Natural killer cell treated with Interleukin-12 subunit alpha and Interleukin-12 subunit beta and Interleukin-15 and Interleukin-18, amount 100 ng/mL, for 72 hours (primary cell): ENCODE measurements at regions not wholly inside any gene's neighbourhood (a gene's known extent, or its start where the extent isn't known, plus 50 kb on each side); places are given as distances from the start of the nearest gene placed in this dataset.
A peak's percentile ranks its signal among the peaks of the same experiment; 100 is the strongest.

Experiments
- ATAC-seq, 2 donors: fragments of 150-1000 bp; cut with Tn5 transposase in 1 of 2; sonication (Bioruptor Pico), chemical (Tn5 transposase) in 1 of 2; 2 replicates each; pipeline ENCODE4 v1.10.0; 2021
- DNase-seq: peaks from one replicate; pipeline ENCODE4 v3.0.0; 2022; ENCODE audit warnings: low spot score
- H3K27ac Mint-ChIP-seq, 2 donors: 1 replicate in 1 of 2; 2 replicates in 1 of 2; pipeline ENCODE4 v1.8.0; 2022; ENCODE audit warnings: mixed read lengths in 2 of 2, mild to moderate bottlenecking in 1 of 2, moderate library complexity in 1 of 2
- H3K27me3 Mint-ChIP-seq, 2 donors: 1 replicate in 1 of 2; 2 replicates in 1 of 2; pipeline ENCODE4 v1.8.0; 2022; ENCODE audit warnings: mixed read lengths in 2 of 2
- H3K36me3 Mint-ChIP-seq: one replicate; pipeline ENCODE4 v1.8.0; 2022; ENCODE audit warnings: mixed read lengths
- H3K4me1 Mint-ChIP-seq, 2 donors: 1 replicate in 1 of 2; 2 replicates in 1 of 2; pipeline ENCODE4 v1.8.0; 2022; ENCODE audit warnings: low read depth in 2 of 2, mixed read lengths in 2 of 2, mild to moderate bottlenecking in 1 of 2
- H3K4me3 Mint-ChIP-seq: one replicate; pipeline ENCODE4 v1.8.0; 2022; ENCODE audit warnings: mixed read lengths
- H3K9me3 Mint-ChIP-seq: 2 replicates; pipeline ENCODE4 v1.8.0; 2022; ENCODE audit warnings: mixed read lengths

- Mint-ChIP-seq H3K27ac (no peak overlapping the region), H3K4me1 (no peaks in the 10 kb centered on the region), H3K27me3 (no peaks in the 10 kb centered on the region), H3K9me3 (no peaks in the 10 kb centered on the region), H3K36me3 (no peaks in the 10 kb centered on the region), H3K4me3 (no peak overlapping the region)
- DNase-seq (no peak), ATAC-seq (peak in 1 of 2 donors; percentile 2)
Measured at GRCh38 chr22:47392054-47392347, 629.6 kb downstream of the TBC1D22A start.

GRCh38 chr22:47391169-47392053, 629.0 kb downstream of the TBC1D22A start:
- no peak overlapping the region for H3K4me3 Mint-ChIP-seq
- no peaks in the 10 kb centered on the region for H3K27me3 Mint-ChIP-seq
- H3K27ac Mint-ChIP-seq = no peak overlapping the region
- no peak for ATAC-seq
- H3K36me3 Mint-ChIP-seq = no peaks in the 10 kb centered on the region
- H3K9me3 Mint-ChIP-seq = no peaks in the 10 kb centered on the region
- no peaks in the 10 kb centered on the region for H3K4me1 Mint-ChIP-seq
- no peak for DNase-seq

DNA sequence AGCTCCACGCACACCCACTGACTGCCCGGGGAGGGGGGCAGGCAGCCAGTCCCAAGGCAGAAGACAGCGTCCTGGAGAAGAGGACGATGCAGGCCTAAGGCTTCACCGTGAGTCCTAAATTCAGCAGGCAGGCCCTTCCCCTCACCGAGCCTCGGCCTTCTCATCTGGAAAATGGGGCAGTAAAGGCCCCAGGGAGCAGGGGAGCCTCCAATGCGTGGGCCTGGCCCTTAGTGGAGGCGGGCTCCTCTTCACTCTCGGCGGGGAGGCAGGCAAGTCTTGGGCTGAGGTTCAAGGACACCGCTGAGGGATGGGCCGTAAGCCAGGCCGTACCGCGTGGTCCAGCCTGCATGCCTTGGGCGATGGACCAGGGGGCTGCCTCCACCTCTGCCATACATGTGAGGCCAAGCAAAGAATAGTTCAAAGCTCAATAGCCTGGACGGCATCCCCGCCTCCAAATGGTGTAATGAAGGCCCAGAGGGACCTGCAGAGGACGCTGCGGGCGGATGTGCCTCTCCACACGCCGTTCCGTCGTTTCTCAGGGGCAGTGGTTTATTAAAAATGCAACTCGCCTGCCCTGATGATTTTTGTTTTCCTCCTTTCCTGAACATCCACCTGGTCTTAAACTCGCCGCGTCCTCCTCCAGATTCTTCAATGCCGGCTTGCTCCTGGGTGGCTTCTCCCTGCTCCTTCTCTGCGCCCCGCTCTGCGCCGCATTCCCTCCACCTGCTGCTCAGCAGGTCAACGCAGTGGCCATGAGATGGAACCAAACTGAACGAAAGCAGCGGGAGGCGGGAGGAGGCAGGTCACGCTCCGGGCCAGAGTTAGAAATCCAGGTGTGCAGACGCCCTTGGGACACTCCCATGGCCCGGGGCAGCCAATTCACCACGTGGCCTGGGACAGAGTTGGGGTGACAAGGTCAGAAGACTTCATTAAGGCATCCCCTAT, 627.8 kb downstream of the TBC1D22A start:
- no peaks in the 10 kb centered on the region for H3K9me3 Mint-ChIP-seq
- no peaks in the 10 kb centered on the region for H3K4me1 Mint-ChIP-seq
- DNase-seq (no peak), ATAC-seq (no peak)
- no peaks in the 10 kb centered on the region for H3K36me3 Mint-ChIP-seq
- H3K4me3 Mint-ChIP-seq = no peak overlapping the region
- no peak overlapping the region for H3K27ac Mint-ChIP-seq
- H3K27me3 Mint-ChIP-seq = no peaks in the 10 kb centered on the region

- ATAC-seq = no peak
- no peak for DNase-seq
- no peaks in the 10 kb centered on the region for H3K9me3 Mint-ChIP-seq
- H3K4me1 Mint-ChIP-seq = no peaks in the 10 kb centered on the region
- no peaks in the 10 kb centered on the region for H3K36me3 Mint-ChIP-seq
- H3K27me3 Mint-ChIP-seq = peaks cover 0 to 1% of the 10 kb centered on the region in 2 donors
- no peak overlapping the region for H3K4me3 Mint-ChIP-seq
- H3K27ac Mint-ChIP-seq = no peak overlapping the region
Measured at GRCh38 chr22:47389201-47389600, 626.8 kb downstream of the TBC1D22A start.

DNA sequence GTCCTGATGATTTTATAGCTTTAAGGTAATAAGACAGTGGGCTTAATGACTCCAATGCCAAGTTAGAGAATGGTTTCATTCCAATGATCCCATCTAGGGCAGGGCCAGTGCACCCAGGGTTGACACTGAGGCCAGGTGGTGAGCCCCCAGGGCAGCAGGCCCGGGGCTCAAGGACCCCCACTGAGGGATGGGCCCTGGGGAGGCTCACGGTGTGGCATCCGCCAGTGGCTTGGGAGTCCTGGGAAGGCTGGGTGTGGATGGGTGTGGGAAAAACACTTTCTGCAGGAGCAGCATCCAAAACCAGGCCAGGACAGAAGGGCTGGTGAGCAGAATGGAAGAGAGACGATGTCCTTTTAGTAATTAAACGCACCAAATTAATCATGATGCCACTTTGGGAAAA, 626.3 kb downstream of the TBC1D22A start:
- Mint-ChIP-seq H3K27me3 (peaks cover 0 to 5% of the 10 kb centered on the region in 2 donors), H3K9me3 (no peaks in the 10 kb centered on the region), H3K4me1 (no peaks in the 10 kb centered on the region), H3K27ac (no peak overlapping the region), H3K36me3 (no peaks in the 10 kb centered on the region), H3K4me3 (no peak overlapping the region)
- DNase-seq (no peak), ATAC-seq (no peak)

DNA sequence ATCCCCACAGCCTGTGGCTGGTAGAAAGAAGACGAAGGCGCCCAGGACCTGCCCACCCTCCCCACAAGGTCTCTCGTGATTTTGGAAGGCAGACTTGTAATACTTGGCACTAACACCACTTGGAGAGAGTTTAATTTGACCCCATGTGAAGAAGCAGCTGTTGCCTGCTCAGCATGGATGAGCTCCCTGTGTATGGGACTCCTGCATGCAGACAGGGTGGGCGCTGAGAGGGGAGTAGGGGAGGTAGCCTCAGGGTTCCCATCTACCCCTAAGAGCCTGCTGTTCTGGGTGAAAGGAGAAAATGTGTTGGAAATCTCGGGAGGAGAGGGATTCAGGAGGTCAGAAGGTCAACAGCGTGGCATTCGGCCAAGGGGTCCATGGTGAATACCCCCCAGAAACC, 625.9 kb downstream of the TBC1D22A start:
- H3K36me3 Mint-ChIP-seq = no peaks in the 10 kb centered on the region
- no peak overlapping the region for H3K27ac Mint-ChIP-seq
- ATAC-seq = no peak
- DNase-seq = no peak
- H3K4me3 Mint-ChIP-seq = no peak overlapping the region
- H3K27me3 Mint-ChIP-seq = peaks cover 0 to 5% of the 10 kb centered on the region in 2 donors
- H3K4me1 Mint-ChIP-seq = no peaks in the 10 kb centered on the region
- H3K9me3 Mint-ChIP-seq = no peaks in the 10 kb centered on the region

DNA sequence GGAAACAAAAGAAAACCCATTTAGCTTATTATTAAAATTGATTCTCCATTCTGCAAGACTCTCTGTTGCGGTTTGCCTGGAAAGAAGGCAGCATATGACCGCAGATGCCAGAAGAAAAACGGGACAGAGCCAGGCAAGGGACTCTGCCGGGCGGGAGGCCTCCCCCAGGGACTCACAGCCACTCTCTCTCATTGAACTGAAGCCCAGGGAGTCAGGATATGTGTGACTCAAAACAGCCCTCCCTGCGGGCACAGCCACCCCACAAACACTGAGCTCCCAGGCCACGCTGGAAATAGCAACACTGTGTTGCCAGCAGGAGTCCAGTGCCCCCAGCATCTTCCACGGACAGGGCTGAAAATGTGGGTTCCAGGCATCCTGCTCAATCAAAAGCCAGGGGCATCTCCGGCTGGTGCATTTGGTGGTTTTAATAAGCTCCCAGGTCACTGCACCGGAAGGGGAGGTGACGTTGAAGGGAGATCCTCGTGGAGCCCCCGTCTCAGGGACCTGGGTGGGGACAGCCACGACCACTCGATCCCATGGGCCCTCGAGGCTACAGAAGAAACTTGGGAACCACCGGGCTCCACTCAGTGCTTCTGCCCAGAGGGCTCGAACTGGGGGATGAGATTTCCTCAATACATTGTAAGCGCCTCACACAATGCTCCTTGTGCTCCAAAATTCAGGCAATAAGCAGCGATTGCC, 624.5 kb downstream of the TBC1D22A start:
- DNase-seq (no peak), ATAC-seq (no peak)
- Mint-ChIP-seq H3K27ac (no peak overlapping the region), H3K4me1 (no peaks in the 10 kb centered on the region), H3K4me3 (no peak overlapping the region), H3K27me3 (peaks cover 0 to 5% of the 10 kb centered on the region in 2 donors), H3K9me3 (no peaks in the 10 kb centered on the region), H3K36me3 (no peaks in the 10 kb centered on the region)

GRCh38 chr22:47384977-47385376, 622.5 kb downstream of the TBC1D22A start:
- DNase-seq (no peak), ATAC-seq (no peak)
- no peak overlapping the region for H3K27ac Mint-ChIP-seq
- peaks cover 0 to 8% of the 10 kb centered on the region in 2 donors for H3K27me3 Mint-ChIP-seq
- H3K9me3 Mint-ChIP-seq = no peaks in the 10 kb centered on the region
- no peaks in the 10 kb centered on the region for H3K4me1 Mint-ChIP-seq
- H3K4me3 Mint-ChIP-seq = no peak overlapping the region
- no peaks in the 10 kb centered on the region for H3K36me3 Mint-ChIP-seq

DNA sequence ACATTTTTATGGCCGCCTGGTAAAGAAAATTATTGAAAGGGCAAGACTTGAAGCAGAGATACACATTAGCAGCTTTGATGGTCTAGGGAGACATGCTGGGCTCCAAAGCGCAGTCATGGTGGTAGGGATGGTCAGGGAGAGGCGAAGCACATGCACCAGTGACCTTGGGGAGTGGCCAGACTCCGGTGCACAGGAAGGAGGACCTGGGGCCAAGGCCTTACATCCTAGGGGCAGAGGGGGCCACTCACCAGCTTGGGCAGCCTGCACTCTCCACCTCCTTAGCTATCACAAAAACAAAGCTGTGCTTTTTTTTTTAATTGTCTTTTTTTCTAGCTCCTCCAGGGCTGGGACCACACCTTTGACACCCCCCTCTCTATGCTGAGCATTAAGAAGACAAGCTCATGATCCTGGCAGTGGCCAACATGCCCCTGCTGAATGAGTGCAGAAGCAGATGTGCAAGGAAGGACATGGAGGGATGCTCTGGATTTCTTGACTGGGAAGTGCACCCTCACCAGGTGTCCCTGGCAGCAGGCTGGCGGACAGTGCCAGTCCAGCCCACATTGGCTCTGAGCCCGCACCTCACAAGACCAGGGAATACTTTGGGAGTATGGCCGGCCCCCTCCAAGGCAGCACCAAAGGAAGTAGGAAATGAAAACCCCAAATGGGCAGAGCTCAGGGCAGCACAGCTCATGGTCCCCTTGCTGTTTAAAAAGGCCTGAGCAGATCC, 619.9 kb downstream of the TBC1D22A start:
- DNase-seq (no peak), ATAC-seq (no peak)
- Mint-ChIP-seq H3K4me3 (no peak overlapping the region), H3K36me3 (no peaks in the 10 kb centered on the region), H3K27me3 (peaks cover 0 to 8% of the 10 kb centered on the region in 2 donors), H3K27ac (no peak overlapping the region), H3K9me3 (peaks cover 4% of the 10 kb centered on the region), H3K4me1 (peaks cover 0 to 3% of the 10 kb centered on the region in 2 donors)

DNA sequence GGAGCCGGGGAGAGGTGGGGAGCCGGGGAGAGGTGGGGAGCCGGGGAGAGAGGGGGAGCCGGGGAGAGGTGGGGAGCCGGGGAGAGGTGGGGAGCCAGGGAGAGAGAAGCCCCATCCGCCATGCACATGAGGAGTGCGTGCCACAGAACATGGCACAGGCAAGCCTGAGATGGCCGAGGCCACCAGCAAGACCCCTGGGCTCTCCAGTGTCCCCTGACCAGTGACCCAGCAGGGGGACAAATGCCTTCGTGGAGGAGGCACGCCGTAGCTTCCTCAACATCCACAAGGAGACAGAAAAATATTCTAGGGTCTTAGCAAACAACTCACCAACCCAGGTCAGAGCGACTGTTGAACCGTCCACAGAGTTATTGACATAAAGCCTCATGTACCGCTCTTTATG, 618.8 kb downstream of the TBC1D22A start:
- H3K9me3 Mint-ChIP-seq = peaks cover 4% of the 10 kb centered on the region

GRCh38 chr22:47380692-47381091, 618.2 kb downstream of the TBC1D22A start:
- DNase-seq (no peak), ATAC-seq (no peak)
- Mint-ChIP-seq H3K9me3 (peaks cover 4% of the 10 kb centered on the region), H3K4me1 (peaks cover 0 to 3% of the 10 kb centered on the region in 2 donors), H3K4me3 (no peak overlapping the region), H3K36me3 (no peaks in the 10 kb centered on the region), H3K27me3 (peaks cover 0 to 8% of the 10 kb centered on the region in 2 donors), H3K27ac (no peak overlapping the region)

More for the DNA sequence above, 618.8 kb downstream of the TBC1D22A start:
- Mint-ChIP-seq H3K4me3 (no peak overlapping the region), H3K36me3 (no peaks in the 10 kb centered on the region), H3K27me3 (peaks cover 0 to 8% of the 10 kb centered on the region in 2 donors), H3K27ac (no peak overlapping the region), H3K4me1 (peaks cover 0 to 3% of the 10 kb centered on the region in 2 donors)
- DNase-seq (no peak), ATAC-seq (no peak)

DNA sequence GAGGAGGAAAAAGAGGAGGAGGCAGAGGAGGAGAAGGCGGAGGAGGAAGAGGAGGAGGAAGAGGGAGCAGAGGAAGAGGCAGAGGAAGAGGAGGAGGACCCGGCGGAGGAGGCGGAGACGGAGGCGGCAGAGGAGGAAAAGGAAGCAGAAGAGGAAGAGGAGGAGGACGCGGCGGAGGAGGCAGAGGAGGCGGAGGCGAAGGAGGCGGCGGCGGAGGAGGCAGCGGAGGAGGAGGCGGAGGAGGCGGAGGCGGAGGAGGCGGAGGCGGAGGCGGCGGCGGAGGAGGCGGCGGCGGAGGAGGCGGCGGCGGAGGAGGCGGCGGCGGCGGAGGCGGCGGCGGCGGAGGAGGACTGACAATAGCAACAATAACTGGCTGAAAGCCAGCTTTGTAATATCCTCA, 616.6 kb downstream of the TBC1D22A start:
- DNase-seq = no peak

GRCh38 chr22:47377926-47378560, 615.6 kb downstream of the TBC1D22A start:
- H3K36me3 Mint-ChIP-seq = no peaks in the 10 kb centered on the region
- no peak for ATAC-seq
- H3K9me3 Mint-ChIP-seq = peaks cover 4% of the 10 kb centered on the region
- H3K27ac Mint-ChIP-seq = no peak overlapping the region
- peaks cover 0 to 3% of the 10 kb centered on the region in 2 donors for H3K4me1 Mint-ChIP-seq
- no peak for DNase-seq
- no peak overlapping the region for H3K4me3 Mint-ChIP-seq
- peaks cover 0 to 3% of the 10 kb centered on the region in 2 donors for H3K27me3 Mint-ChIP-seq

More for the DNA sequence above, 616.6 kb downstream of the TBC1D22A start:
- H3K27me3 Mint-ChIP-seq = peaks cover 0 to 5% of the 10 kb centered on the region in 2 donors
- no peak overlapping the region for H3K4me3 Mint-ChIP-seq
- ATAC-seq = no peak
- no peak overlapping the region for H3K27ac Mint-ChIP-seq
- H3K4me1 Mint-ChIP-seq = peaks cover 0 to 3% of the 10 kb centered on the region in 2 donors
- no peaks in the 10 kb centered on the region for H3K36me3 Mint-ChIP-seq
- peaks cover 4% of the 10 kb centered on the region for H3K9me3 Mint-ChIP-seq
